Mammary epithelial cell (primary cell): ENCODE measurements at regions not wholly inside any gene's neighbourhood (a gene's known extent, or its start where the extent isn't known, plus 50 kb on each side); places are given as distances from the start of the nearest gene placed in this dataset.

Experiments
- EZH2 ChIP-seq: IDR thresholded peaks from 2 replicates; pipeline ENCODE4 v1.6.1; 2012; ENCODE audit warnings: low read length, inconsistent platforms, borderline replicate concordance
- TF ChIP-seq, protein P1 (sequence below), 2 donors: IDR thresholded peaks in 1 of 2; conservative IDR thresholded peaks in 1 of 2; 2 replicates each; pipeline ENCODE4 v1.5.1; 2011 to 2012; ENCODE audit warnings: inconsistent platforms in 2 of 2, low read length in 2 of 2, mild to moderate bottlenecking in 2 of 2, control low read depth in 1 of 2, low read depth in 1 of 2; ENCODE audit not compliant: insufficient read depth in 1 of 2; ENCODE audit errors: extremely low read depth in 1 of 2

DNA sequence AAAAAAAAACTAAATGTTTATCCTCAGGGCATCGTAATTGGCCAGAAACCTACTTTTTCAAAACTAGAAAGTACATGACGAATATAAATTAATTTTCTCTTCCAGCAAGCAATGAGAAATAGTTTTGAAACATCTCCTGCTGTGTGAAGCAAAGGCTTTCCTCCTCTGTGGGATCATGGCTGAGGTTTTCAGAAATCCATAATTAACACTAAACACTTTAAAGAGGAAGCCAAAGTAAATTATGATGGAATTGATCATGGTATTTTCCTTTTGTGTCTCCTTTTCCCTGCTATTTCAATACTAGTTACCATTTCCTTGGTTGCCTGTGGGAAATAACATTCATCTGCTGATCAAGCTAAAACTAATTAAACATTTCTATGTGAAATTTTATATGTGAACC lies 1413.8 kb upstream of the PCDH20 start:
- TF ChIP-seq, protein P1, sequence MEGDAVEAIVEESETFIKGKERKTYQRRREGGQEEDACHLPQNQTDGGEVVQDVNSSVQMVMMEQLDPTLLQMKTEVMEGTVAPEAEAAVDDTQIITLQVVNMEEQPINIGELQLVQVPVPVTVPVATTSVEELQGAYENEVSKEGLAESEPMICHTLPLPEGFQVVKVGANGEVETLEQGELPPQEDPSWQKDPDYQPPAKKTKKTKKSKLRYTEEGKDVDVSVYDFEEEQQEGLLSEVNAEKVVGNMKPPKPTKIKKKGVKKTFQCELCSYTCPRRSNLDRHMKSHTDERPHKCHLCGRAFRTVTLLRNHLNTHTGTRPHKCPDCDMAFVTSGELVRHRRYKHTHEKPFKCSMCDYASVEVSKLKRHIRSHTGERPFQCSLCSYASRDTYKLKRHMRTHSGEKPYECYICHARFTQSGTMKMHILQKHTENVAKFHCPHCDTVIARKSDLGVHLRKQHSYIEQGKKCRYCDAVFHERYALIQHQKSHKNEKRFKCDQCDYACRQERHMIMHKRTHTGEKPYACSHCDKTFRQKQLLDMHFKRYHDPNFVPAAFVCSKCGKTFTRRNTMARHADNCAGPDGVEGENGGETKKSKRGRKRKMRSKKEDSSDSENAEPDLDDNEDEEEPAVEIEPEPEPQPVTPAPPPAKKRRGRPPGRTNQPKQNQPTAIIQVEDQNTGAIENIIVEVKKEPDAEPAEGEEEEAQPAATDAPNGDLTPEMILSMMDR (conservative IDR thresholded peaks at IDR 0.05 in 1 of 2, IDR thresholded peaks at IDR 0.05 in 1 of 2; ENCODE audit: extremely low read depth in 1 of 2, insufficient read depth in 1 of 2, low read depth in 1 of 2, low read length in 2 of 2) = no peak
- TF ChIP-seq EZH2 = no peak
